Breast epithelium (tissue), 3 donors: ENCODE measurements at regions not wholly inside any gene's neighbourhood (a gene's known extent, or its start where the extent isn't known, plus 50 kb on each side); places are given as distances from the start of the nearest gene placed in this dataset.

Experiments used
- POLR2A ChIP-seq: fragments of 450-650 bp; IDR thresholded peaks from one replicate; pipeline ENCODE4 v1.6.1; 2016; ENCODE audit warnings: antibody characterized with exemption, mild to moderate bottlenecking, moderate library complexity
- TF ChIP-seq, protein P1 (sequence below), 3 donors: fragments of 450-650 bp; IDR thresholded peaks; one replicate each; pipeline ENCODE4 v1.5.1; 2016 to 2017; ENCODE audit warnings: antibody characterized with exemption in 3 of 3, mild to moderate bottlenecking in 3 of 3, moderate library complexity in 3 of 3

DNA sequence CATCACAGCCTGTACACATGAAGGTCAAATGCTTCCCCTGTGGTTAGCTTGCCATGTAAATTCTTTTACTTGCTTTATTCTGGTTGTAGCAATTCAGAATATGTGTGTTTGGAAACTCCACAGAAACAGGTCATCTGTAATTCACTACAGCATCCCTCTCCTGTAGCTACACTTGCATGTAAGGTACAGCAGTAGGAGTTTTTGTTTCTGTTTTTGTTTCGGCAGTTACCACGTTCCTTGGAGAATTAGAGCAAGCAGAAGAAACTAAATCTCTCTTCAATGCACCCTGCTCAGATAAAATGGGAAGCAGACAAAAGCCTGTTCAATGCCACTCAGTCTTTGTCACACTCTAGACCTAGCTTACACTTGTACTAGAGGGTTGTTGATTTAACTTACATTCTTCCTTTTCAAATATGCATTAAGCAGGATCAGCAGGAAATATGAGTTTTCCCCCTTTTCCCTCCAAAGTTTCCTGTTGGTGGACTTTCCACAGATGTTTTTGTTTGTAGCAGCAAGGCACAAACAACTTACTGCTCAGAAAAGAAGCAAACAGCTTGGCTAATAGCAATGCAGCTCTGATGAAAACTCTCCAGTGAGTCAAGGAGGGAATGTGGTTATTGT is 80.9 kb downstream of the YIPF5 start:
- TF ChIP-seq, protein P1, sequence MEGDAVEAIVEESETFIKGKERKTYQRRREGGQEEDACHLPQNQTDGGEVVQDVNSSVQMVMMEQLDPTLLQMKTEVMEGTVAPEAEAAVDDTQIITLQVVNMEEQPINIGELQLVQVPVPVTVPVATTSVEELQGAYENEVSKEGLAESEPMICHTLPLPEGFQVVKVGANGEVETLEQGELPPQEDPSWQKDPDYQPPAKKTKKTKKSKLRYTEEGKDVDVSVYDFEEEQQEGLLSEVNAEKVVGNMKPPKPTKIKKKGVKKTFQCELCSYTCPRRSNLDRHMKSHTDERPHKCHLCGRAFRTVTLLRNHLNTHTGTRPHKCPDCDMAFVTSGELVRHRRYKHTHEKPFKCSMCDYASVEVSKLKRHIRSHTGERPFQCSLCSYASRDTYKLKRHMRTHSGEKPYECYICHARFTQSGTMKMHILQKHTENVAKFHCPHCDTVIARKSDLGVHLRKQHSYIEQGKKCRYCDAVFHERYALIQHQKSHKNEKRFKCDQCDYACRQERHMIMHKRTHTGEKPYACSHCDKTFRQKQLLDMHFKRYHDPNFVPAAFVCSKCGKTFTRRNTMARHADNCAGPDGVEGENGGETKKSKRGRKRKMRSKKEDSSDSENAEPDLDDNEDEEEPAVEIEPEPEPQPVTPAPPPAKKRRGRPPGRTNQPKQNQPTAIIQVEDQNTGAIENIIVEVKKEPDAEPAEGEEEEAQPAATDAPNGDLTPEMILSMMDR (IDR thresholded peaks at IDR 0.05), result no peak
- no peak for TF ChIP-seq POLR2A
